CD14-positive monocyte (primary cell): ENCODE measurements at regions not wholly inside any gene's neighbourhood (a gene's known extent, or its start where the extent isn't known, plus 50 kb on each side); places are given as distances from the start of the nearest gene placed in this dataset.

Experiments
- DNase-seq, 3 donors: peaks; one replicate each; pipeline ENCODE4 v3.0.0-alpha.2; 2011 to 2022
- H2AFZ ChIP-seq: 2 replicates; pipeline ENCODE4 v1.6.0; 2012; ENCODE audit warnings: mild to moderate bottlenecking, low read depth, low read length, inconsistent platforms; ENCODE audit not compliant: insufficient read depth, poor library complexity, severe bottlenecking
- H3K27ac ChIP-seq, 2 donors: 1 replicate in 1 of 2; 2 replicates in 1 of 2; pipeline ENCODE4 v1.5.1; 2012 to 2013; ENCODE audit warnings: low read length in 2 of 2, control low read depth in 1 of 2, inconsistent platforms in 1 of 2, low read depth in 1 of 2, mild to moderate bottlenecking in 1 of 2
- H3K27me3 ChIP-seq, 2 donors: one replicate each; pipeline versions ENCODE4 v1.6.0 to v1.6.1; 2011 to 2013; ENCODE audit warnings: low read length in 2 of 2; ENCODE audit not compliant: control insufficient read depth in 2 of 2, insufficient read depth in 2 of 2
- H3K36me3 ChIP-seq, 2 donors: replicated peaks in 1 of 2; 1 replicate in 1 of 2; 2 replicates in 1 of 2; pipeline versions ENCODE4 v1.5.1 to v1.6.1; 2012 to 2013; ENCODE audit warnings: low read length in 2 of 2, control low read depth in 1 of 2, inconsistent platforms in 1 of 2, mild to moderate bottlenecking in 1 of 2; ENCODE audit not compliant: insufficient read depth in 2 of 2, control insufficient read depth in 1 of 2
- H3K4me1 ChIP-seq, 2 donors: 1 replicate in 1 of 2; 2 replicates in 1 of 2; pipeline versions ENCODE4 v1.5.1 to v1.6.1; 2012 to 2013; ENCODE audit warnings: low read length in 2 of 2, control low read depth in 1 of 2, inconsistent platforms in 1 of 2, mild to moderate bottlenecking in 1 of 2, moderate library complexity in 1 of 2; ENCODE audit not compliant: insufficient read depth in 2 of 2, control insufficient read depth in 1 of 2
- H3K4me2 ChIP-seq: replicated peaks from 2 replicates; pipeline ENCODE3; 2012; ENCODE audit warnings: low read length, moderate library complexity, mild to moderate bottlenecking; ENCODE audit not compliant: poor library complexity, severe bottlenecking; ENCODE audit errors: extremely low read depth
- H3K4me3 ChIP-seq, 3 experiments: fragments of 200-600 bp in 1 of 3; sonication (generic) in 1 of 3; replicated peaks in 1 of 3; 1 replicate in 2 of 3; 2 replicates in 1 of 3; pipeline ENCODE4 v1.5.1; 2011 to 2013; ENCODE audit warnings: low read length in 3 of 3, mild to moderate bottlenecking in 3 of 3, control low read depth in 2 of 3, low read depth in 2 of 3, inconsistent platforms in 1 of 3, moderate library complexity in 1 of 3
- H3K79me2 ChIP-seq: 2 replicates; pipeline ENCODE4 v1.6.0; 2012; ENCODE audit warnings: mild to moderate bottlenecking, control low read depth, inconsistent platforms, low read length, moderate library complexity; ENCODE audit not compliant: insufficient read depth
- H3K9ac ChIP-seq: 2 replicates; pipeline ENCODE4 v1.6.0; 2017; ENCODE audit warnings: low read length, mild to moderate bottlenecking; ENCODE audit not compliant: insufficient read depth, poor library complexity, severe bottlenecking
- H3K9me3 ChIP-seq, 2 donors: replicated peaks in 1 of 2; 1 replicate in 1 of 2; 2 replicates in 1 of 2; pipeline versions ENCODE4 v1.5.1 to v1.6.1; 2012 to 2013; ENCODE audit warnings: low read length in 2 of 2, control low read depth in 1 of 2; ENCODE audit not compliant: control insufficient read depth in 1 of 2, insufficient read depth in 1 of 2
- H4K20me1 ChIP-seq: 2 replicates; pipeline ENCODE4 v1.6.0; 2012; ENCODE audit warnings: mild to moderate bottlenecking, low read length, control low read depth, moderate library complexity; ENCODE audit not compliant: insufficient read depth
- H3K27ac Mint-ChIP-seq, 7 donors: one replicate each; pipeline ENCODE4 v1.8.0; 2020; ENCODE audit warnings: mild to moderate bottlenecking in 7 of 7, mixed read lengths in 7 of 7, moderate library complexity in 6 of 7, inconsistent platforms in 2 of 7
- H3K27me3 Mint-ChIP-seq, 3 donors: one replicate each; pipeline ENCODE4 v1.8.0; 2021 to 2022; ENCODE audit warnings: low read depth in 3 of 3, mild to moderate bottlenecking in 3 of 3, mixed read lengths in 3 of 3, moderate library complexity in 3 of 3, inconsistent platforms in 1 of 3
- H3K36me3 Mint-ChIP-seq, 2 donors: one replicate each; pipeline ENCODE4 v1.8.0; 2020; ENCODE audit warnings: mixed read lengths in 2 of 2, inconsistent platforms in 1 of 2, mild to moderate bottlenecking in 1 of 2
- H3K4me1 Mint-ChIP-seq: one replicate; pipeline ENCODE4 v1.8.0; 2020; ENCODE audit warnings: mild to moderate bottlenecking, mixed read lengths
- H3K4me3 Mint-ChIP-seq, 2 donors: one replicate each; pipeline ENCODE4 v1.8.0; 2020; ENCODE audit warnings: mild to moderate bottlenecking in 2 of 2, mixed read lengths in 2 of 2, moderate library complexity in 1 of 2
- H3K9me3 Mint-ChIP-seq, 7 donors: one replicate each; pipeline ENCODE4 v1.8.0; 2020 to 2022; ENCODE audit warnings: mixed read lengths in 7 of 7, mild to moderate bottlenecking in 6 of 7, moderate library complexity in 6 of 7, inconsistent platforms in 2 of 7
- WGBS: methylation state at CpG from one replicate; pipeline ENCODE4 v1.1.5; 2013; ENCODE audit warnings: missing lambda C conversion rate; ENCODE audit not compliant: insufficient coverage; 5-methylcytosine and 5-hydroxymethylcytosine counted together
- intact Hi-C, 2 donors: fragments of 100-400 bp; cut with micrococcal nuclease; formaldehyde crosslinking; loops; one replicate each; pipeline versions ENCODE4 v1.15.0 to v1.15.1; 2023
- TF ChIP-seq, protein P1 (sequence below): fragments of 200-600 bp; IDR thresholded peaks from one replicate; pipeline ENCODE4 v1.8.0; 2022; ENCODE audit warnings: antibody characterized with exemption, mild to moderate bottlenecking

DNA sequence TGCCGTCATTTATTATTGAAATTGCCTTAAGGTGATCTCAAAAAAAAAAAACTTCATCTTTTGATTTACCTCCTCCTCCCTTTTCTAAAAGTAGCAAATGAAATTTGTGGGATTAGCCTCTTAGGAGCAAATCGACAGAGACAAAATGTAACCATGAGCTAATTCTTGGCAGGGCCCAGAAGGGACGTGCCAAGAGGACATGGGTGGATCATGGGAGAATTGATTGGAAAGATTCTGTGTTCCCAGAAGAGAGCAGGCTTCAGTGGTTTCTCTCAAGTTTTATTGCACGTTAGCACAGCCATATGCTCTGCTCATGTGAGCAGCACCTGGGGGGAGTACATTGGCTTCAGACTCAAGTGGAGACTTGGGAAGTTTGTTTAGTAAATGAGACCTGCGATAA, 394.6 kb downstream of the ELAVL2 start:
- Mint-ChIP-seq H3K9me3 (peaks cover 0 to 16% (median 2%) of the 10 kb centered on the region in 7 donors), H3K36me3 (no peaks in the 10 kb centered on the region), H3K4me3 (no peak overlapping the region), H3K27ac (no peak overlapping the region), H3K4me1 (no peaks in the 10 kb centered on the region), H3K27me3 (no peaks in the 10 kb centered on the region)
- Histone ChIP-seq H3K4me3 (no peak overlapping the region), H2AFZ (no peak overlapping the region), H3K9me3 (no peaks in the 10 kb centered on the region), H3K79me2 (no peaks in the 10 kb centered on the region), H3K4me2 (no peak overlapping the region), H3K36me3 (no peaks in the 10 kb centered on the region), H3K27ac (no peak overlapping the region), H4K20me1 (no peaks in the 10 kb centered on the region), H3K4me1 (no peaks in the 10 kb centered on the region), H3K9ac (no peak overlapping the region), H3K27me3 (no peaks in the 10 kb centered on the region)
- TF ChIP-seq, protein P1, sequence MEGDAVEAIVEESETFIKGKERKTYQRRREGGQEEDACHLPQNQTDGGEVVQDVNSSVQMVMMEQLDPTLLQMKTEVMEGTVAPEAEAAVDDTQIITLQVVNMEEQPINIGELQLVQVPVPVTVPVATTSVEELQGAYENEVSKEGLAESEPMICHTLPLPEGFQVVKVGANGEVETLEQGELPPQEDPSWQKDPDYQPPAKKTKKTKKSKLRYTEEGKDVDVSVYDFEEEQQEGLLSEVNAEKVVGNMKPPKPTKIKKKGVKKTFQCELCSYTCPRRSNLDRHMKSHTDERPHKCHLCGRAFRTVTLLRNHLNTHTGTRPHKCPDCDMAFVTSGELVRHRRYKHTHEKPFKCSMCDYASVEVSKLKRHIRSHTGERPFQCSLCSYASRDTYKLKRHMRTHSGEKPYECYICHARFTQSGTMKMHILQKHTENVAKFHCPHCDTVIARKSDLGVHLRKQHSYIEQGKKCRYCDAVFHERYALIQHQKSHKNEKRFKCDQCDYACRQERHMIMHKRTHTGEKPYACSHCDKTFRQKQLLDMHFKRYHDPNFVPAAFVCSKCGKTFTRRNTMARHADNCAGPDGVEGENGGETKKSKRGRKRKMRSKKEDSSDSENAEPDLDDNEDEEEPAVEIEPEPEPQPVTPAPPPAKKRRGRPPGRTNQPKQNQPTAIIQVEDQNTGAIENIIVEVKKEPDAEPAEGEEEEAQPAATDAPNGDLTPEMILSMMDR = no peak
- intact Hi-C loops = no loop called here
- 97% methylated on average over 3 of the region's 5 CpGs for WGBS
- no peak for DNase-seq

- H3K4me1 Mint-ChIP-seq = no peaks in the 10 kb centered on the region
- H3K9me3 ChIP-seq = peaks cover 0 to 4% of the 10 kb centered on the region in 2 donors
- 89% methylated on average over 2 of the region's 4 CpGs for WGBS
- no peaks in the 10 kb centered on the region for H3K79me2 ChIP-seq
- H3K4me1 ChIP-seq = no peaks in the 10 kb centered on the region
- no peaks in the 10 kb centered on the region for H3K27me3 Mint-ChIP-seq
- H3K4me3 ChIP-seq = no peak overlapping the region
- H3K36me3 ChIP-seq = no peaks in the 10 kb centered on the region
- H3K9ac ChIP-seq = no peak overlapping the region
- no peaks in the 10 kb centered on the region for H4K20me1 ChIP-seq
- no peaks in the 10 kb centered on the region for H3K36me3 Mint-ChIP-seq
- H3K4me3 Mint-ChIP-seq = no peak overlapping the region
- no peak for DNase-seq
- H3K27ac Mint-ChIP-seq = no peak overlapping the region
- H2AFZ ChIP-seq = no peak overlapping the region
- H3K27me3 ChIP-seq = no peaks in the 10 kb centered on the region
- TF ChIP-seq, protein P1 = no peak
- H3K4me2 ChIP-seq = no peak overlapping the region
- no peak overlapping the region for H3K27ac ChIP-seq
- intact Hi-C loops = no loop called here
- peaks cover 0 to 15% (median 4%) of the 10 kb centered on the region in 7 donors for H3K9me3 Mint-ChIP-seq
These were observed 391.4 kb downstream of the ELAVL2 start for GRCh38 chr9:23434654-23435053.
